Body of pancreas (tissue), 4 donors: ENCODE measurements at regions not wholly inside any gene's neighbourhood (a gene's known extent, or its start where the extent isn't known, plus 50 kb on each side); places are given as distances from the start of the nearest gene placed in this dataset.

Source experiments
- POLR2A ChIP-seq, 3 donors: fragments of 450-650 bp; IDR thresholded peaks; one replicate each; pipeline ENCODE4 v1.6.1; 2016; ENCODE audit warnings: antibody characterized with exemption in 3 of 3, mild to moderate bottlenecking in 2 of 3
- TF ChIP-seq, protein P1 (sequence below), 7 experiments: fragments of 450-650 bp in 4 of 7; fragments of 200-600 bp in 3 of 7; sonication (generic) in 3 of 7; IDR thresholded peaks; one replicate each; pipeline ENCODE4 v1.5.1; 2016 to 2019; ENCODE audit warnings: antibody characterized with exemption in 7 of 7

DNA sequence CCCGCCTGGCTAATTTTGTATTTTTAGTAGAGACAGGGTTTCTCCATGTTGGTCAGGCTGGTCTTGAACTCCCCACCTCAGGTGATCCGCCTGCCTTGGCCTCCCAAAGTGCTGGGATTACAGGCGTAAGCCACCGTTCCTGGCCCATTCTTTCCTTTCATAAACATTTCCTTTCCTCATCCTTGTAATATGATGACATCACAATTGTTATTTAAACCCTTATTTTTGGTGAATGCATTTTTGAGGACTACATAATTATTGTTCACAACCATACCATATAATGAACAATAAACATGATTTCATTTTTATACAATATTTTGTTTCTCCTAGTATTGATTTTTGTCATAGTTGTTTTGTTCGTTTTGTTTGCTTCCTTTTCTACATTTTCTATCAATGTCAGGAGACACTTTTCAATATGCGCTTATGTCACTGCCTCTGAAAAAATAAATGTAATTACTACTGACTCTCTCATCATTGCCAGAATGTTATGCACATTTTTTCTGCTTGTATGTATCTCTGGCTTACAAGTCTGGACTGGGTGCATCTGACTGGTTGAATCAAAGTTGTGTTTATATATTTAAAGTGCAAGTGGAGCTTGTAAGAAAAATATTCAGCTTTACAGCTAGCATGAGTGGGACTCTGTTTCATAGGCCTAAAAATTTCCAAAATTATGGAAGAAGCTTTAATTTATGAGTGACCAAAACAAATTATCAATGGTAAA, 2286.3 kb upstream of the RAG2 start:
- no peak for TF ChIP-seq POLR2A (IDR thresholded peaks at IDR 0.05)
- TF ChIP-seq, protein P1, sequence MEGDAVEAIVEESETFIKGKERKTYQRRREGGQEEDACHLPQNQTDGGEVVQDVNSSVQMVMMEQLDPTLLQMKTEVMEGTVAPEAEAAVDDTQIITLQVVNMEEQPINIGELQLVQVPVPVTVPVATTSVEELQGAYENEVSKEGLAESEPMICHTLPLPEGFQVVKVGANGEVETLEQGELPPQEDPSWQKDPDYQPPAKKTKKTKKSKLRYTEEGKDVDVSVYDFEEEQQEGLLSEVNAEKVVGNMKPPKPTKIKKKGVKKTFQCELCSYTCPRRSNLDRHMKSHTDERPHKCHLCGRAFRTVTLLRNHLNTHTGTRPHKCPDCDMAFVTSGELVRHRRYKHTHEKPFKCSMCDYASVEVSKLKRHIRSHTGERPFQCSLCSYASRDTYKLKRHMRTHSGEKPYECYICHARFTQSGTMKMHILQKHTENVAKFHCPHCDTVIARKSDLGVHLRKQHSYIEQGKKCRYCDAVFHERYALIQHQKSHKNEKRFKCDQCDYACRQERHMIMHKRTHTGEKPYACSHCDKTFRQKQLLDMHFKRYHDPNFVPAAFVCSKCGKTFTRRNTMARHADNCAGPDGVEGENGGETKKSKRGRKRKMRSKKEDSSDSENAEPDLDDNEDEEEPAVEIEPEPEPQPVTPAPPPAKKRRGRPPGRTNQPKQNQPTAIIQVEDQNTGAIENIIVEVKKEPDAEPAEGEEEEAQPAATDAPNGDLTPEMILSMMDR (IDR thresholded peaks at IDR 0.05), result no peak
